T follicular helper cell (primary cell): ENCODE measurements at regions not wholly inside any gene's neighbourhood (a gene's known extent, or its start where the extent isn't known, plus 50 kb on each side); places are given as distances from the start of the nearest gene placed in this dataset.
"Not testable (repeated sequence)": the region's sequence is repeated elsewhere in the genome, so short reads cannot be mapped to it uniquely, and the experiment has no call there.

ENCODE experiments used
- DNase-seq: peaks from one replicate; pipeline ENCODE4 v3.0.0-alpha.2; 2020; ENCODE audit warnings: low read depth

- DNase-seq: no peak
These were observed 152.7 kb upstream of the RUNX1 start for GRCh38 chr21:35201799-35202198.

GRCh38 chr21:35201288-35201687 is 152.2 kb upstream of the RUNX1 start:
- DNase-seq: no peak

- no peak for DNase-seq
These were observed 150.6 kb upstream of the RUNX1 start for GRCh38 chr21:35199733-35200015.

- DNase-seq: no peak
These were observed 150.1 kb upstream of the RUNX1 start for GRCh38 chr21:35198982-35199732.

- DNase-seq: no peak
These were observed 149.5 kb upstream of the RUNX1 start for GRCh38 chr21:35198565-35198964.

DNA sequence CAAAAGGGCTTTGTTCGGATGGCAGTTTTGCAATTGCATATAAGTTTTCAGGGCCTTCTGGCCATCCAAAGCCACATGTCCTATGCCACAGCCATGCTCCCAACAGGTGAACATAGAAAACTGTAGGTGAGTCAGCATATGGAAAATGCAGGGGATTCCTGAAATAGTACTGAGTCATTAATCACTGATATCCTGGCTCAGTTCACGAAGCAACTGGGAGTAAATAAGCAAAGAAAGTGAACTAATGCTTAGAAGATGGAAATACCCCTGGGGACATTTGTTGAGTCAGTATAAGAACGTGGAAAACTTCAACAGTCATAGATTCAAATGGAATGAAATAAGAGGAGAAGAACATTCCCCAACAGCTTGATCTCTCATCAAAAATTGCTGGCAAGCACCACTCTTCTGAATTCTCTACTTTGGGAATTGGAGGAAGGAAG is 148.9 kb upstream of the RUNX1 start:
- no peak for DNase-seq

DNA sequence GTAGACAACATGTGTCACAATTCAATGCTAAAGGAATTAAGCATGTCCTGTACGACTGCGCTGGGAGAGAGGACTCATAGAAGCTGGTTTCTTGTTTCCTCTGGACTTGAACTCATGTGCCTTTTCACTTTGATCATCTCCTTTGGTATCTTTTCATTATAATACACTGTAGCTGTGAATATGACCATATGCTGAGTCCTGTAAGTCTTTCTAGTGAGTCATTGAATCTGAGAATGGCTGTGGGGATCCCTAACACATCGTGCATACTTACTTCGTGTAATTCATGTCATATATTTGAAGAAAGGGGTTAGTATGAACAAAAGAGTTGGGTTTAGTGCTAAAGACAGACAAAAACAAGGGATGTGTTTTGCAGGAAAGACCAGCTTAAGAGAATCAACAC is 148.1 kb upstream of the RUNX1 start:
- no peak for DNase-seq

DNA sequence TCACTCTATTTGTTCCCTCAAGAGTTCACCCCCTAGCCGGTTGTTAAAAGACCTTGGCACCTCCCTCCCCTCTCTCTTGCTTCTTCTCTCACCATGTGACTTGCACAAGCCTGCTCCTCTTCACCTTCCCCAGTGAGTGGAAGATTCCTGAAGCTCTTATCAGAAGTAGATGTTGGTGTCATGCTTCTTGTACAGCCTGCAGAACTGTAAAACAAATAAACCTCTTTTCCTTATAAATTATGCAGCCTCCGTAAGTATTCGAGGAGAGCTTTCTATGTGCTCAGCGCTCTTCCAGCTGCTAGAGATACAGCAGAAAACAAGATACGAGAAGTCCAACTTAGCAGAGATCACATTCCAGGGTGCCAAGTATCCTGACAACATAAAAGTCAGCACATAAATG is 147.0 kb upstream of the RUNX1 start:
- DNase-seq: no peak

DNA sequence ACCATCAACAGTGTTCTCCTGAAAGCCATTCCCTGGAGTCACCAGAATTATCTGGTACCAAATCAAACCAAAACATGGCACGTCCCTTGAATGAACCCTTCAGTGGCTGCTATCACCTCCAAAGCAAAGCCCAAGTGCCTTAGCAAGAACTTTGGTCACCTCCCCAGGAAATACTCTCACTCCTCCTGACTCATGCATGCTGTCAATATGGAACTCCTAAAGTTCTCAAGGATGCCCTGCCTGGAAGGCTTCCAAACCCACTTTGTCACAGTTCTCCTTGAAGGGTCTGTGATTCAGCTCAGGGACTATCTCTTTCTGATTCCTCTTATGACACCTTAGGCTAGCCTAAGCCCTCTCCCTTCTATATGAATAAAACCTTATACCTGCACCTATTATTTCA is 146.1 kb upstream of the RUNX1 start:
- DNase-seq: no peak

GRCh38 chr21:35191754-35192153 is 142.7 kb upstream of the RUNX1 start:
- DNase-seq: no peak

- DNase-seq: no peak
These were observed 142.0 kb upstream of the RUNX1 start for GRCh38 chr21:35191128-35191527.

GRCh38 chr21:35190201-35190701 is 141.1 kb upstream of the RUNX1 start:
- DNase-seq: no peak

DNA sequence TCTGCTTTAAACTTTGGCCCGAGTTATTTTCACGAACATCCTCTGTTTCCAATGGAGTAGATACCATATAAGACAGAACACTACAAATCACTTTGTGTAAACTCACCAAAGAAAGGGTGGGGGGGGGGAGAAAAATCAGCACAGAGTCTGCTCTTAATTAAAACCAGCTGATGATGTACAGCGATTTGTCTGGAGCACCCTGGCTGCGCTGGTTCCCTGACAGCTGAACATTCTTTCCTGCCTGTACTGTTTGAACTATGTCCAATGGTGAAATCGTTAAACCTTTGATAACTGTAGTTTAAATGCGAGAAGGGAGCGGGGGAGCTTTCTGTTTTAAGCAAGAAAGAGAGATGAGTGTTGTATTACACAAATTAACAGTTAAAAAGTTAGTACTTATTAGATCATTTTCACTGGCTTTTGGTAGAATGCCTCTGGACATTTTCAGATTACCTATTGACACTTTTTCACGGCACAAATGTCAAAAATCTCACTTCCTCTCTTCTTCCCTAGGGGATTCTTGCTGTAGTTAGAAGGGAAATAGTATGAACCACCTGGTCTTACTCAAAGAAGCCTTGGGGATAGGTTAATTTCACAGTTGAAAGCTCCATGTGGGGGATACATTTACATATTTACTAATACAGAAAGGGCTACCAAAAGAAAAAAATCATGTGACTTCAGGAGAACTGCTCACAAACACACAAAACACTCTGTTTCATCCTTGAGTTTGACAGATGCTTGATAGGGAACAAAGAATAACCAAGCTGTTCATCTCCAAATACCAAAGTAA is 140.2 kb upstream of the RUNX1 start:
- DNase-seq: no peak

DNA sequence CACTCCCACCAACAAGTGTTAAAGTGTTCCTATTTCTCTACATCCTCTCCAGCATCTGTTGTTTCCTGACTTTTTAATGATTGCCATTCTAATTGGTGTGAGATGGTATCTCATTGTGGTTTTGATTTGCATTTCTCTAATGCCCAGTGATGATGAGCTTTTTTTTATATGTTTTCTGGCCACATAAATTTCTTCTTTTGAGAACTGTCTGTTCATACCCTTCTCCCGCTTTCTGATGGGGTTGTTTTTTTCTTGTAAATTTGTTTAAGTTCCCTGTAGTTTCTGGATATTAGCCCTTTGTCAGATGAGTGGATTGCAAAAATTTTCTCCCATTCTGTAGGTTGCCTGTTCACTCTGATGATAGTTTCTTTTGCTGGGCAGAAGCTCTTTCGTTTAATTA is 134.3 kb upstream of the RUNX1 start:
- not testable (repeated sequence) for DNase-seq

DNA sequence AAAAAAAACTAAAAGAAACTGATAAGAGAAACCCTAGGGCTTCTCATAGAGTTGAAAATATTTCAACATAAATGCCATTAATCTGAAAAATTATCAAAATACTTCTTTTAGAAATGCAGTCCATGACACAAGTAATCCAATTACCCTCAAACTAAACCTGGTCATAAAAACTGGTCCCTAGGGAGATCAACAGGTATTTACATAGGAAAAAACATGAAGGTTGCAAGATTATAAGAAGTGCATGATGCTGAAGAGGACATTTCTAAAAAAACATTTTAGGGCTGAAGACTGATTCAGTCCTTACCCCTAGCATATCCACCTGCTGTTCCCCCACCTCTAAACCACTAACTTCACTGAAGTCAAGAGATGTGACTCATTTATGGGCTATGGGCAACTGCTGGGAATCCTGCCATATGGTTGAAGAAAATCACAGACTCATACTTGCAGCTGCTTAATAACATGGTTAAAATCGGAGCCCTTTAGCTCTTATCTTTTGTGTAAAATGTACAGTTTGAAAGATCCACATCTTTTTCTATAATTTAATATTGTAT is 131.0 kb upstream of the RUNX1 start:
- no peak for DNase-seq

GRCh38 chr21:35178827-35179226 is 129.7 kb upstream of the RUNX1 start:
- DNase-seq: no peak

DNA sequence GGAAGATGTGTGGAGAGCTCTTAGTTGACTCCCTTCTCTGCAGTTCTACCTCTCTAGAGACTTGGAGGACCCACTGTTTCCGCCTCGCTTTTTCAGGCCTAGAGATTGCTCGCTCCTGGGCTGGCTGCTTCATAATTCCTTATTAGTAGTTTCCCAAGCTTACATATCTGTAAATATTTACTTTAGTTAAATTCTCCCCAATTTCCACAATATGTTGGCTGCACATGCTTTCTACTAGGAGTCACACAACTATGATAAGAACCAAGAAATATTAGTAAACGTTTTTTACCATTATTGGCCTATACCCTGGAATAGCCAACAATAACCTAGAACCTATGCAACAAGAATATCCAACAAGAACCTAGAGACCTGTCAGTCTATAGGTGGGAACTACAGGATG is 129.0 kb upstream of the RUNX1 start:
- DNase-seq: no peak

DNA sequence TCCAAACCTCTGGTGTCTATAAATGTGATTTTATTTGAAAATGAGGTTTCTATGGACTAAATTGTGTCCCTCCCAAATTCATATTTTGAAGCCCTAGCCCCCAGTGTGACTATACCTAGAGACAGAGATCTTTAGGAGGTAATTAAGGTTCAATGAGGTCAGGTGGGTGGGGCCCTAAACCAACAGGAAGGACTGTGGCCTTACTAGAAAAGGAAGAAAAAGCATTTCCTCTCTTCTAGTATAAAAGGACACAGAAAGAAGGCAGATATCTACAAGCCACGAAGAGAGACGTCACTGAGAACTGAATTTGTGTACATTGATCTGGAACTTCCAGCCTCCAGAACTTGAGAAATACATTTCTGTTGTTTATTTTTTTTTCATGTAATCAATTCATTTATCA is 123.1 kb upstream of the RUNX1 start:
- no peak for DNase-seq

DNA sequence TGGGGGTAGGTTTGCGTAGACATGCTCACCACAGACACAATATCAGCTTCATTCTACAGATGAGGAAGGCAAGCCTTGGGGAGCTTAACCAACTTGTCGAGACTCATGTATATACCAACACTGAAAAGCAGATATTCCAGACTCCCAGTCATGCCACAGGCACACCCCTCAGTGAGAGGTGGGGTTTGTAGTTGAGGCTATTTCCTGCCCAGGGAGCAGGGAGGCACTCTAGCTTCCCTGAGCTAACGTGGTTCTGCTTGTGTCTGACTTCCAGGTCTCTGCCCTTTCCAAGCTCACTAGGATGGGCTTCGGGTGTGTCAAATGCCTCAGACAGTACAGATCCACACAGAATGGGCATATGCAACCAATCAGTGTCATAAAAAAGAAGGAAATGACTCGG is 122.3 kb upstream of the RUNX1 start:
- no peak for DNase-seq

- DNase-seq: no peak
These were observed 121.7 kb upstream of the RUNX1 start for GRCh38 chr21:35170818-35171217.

GRCh38 chr21:35170244-35170643 is 121.1 kb upstream of the RUNX1 start:
- no peak for DNase-seq

DNA sequence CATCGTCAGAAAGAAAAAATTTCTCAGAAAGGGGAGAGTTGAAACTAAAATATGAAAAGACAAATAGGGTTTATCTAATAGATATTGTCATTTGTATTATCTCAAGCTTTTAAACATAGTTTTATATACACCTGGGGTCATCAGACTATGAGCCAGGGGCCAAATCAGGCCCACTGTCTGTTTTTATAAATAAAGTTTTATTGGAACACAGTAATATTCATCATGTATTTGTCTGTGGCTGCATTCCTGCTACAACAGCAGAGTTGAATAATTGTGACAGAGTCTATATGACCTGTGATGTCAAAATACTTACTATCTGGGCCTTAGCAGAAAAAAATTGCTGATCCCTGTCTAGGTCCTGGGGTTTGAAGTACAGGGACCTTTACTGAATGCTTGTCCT is 120.5 kb upstream of the RUNX1 start:
- no peak for DNase-seq

DNA sequence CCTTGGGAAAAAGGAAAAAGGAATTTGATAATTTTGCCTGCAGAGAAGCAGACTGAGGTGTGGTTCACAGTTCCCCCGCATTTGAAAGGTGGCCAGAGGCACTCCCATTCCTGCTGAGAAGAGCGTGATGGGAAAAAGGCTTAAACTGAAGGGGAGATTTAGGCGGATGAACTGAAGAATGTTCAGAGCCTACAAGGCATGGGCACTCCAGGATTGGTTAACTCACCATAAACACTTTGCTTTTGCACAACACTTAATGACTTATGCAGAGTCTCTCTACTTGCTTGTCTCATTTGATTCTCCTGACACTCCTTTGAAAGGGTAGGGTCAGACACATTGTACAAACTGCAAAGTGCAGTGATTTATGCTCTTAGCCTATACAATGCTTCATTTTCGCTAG is 119.6 kb upstream of the RUNX1 start:
- no peak for DNase-seq
